Peyer's patch (tissue), 4 donors: ENCODE measurements at regions not wholly inside any gene's neighbourhood (a gene's known extent, or its start where the extent isn't known, plus 50 kb on each side); places are given as distances from the start of the nearest gene placed in this dataset.

Source experiments
- DNase-seq, 3 donors: peaks; one replicate each; pipeline ENCODE4 v3.0.0-alpha.2; 2017 to 2019
- H3K27ac ChIP-seq, 4 donors: fragments of 200-600 bp; sonication (generic); one replicate each; pipeline ENCODE4 v1.5.1; 2016 to 2019
- H3K27me3 ChIP-seq, 2 donors: fragments of 200-600 bp; sonication (generic); one replicate each; pipeline ENCODE4 v1.5.1; 2019
- H3K36me3 ChIP-seq, 3 donors: fragments of 200-600 bp; sonication (generic); one replicate each; pipeline ENCODE4 v1.5.1; 2016 to 2019
- H3K4me1 ChIP-seq, 4 donors: fragments of 200-600 bp; sonication (generic); one replicate each; pipeline ENCODE4 v1.5.1; 2016 to 2019
- H3K4me3 ChIP-seq, 4 donors: fragments of 200-600 bp; sonication (generic); 1 replicate in 3 of 4; 2 replicates in 1 of 4; pipeline ENCODE4 v1.5.1; 2016 to 2019; ENCODE audit warnings: mild to moderate bottlenecking in 1 of 4
- H3K9me3 ChIP-seq, 4 donors: fragments of 200-600 bp; sonication (generic); one replicate each; pipeline ENCODE4 v1.5.1; 2016 to 2019; ENCODE audit warnings: mild to moderate bottlenecking in 1 of 4
- POLR2A ChIP-seq, 2 donors: fragments of 450-650 bp; IDR thresholded peaks; one replicate each; pipeline ENCODE4 v1.5.1; 2017; ENCODE audit warnings: antibody characterized with exemption in 2 of 2, mild to moderate bottlenecking in 2 of 2, moderate library complexity in 2 of 2
- TF ChIP-seq, protein P1 (sequence below), 6 experiments: fragments of 450-650 bp in 4 of 6; fragments of 200-600 bp in 2 of 6; sonication (generic) in 1 of 6; IDR thresholded peaks; one replicate each; pipeline ENCODE4 v1.5.1; 2017 to 2019; ENCODE audit warnings: antibody characterized with exemption in 6 of 6, mild to moderate bottlenecking in 3 of 6, moderate library complexity in 1 of 6

DNA sequence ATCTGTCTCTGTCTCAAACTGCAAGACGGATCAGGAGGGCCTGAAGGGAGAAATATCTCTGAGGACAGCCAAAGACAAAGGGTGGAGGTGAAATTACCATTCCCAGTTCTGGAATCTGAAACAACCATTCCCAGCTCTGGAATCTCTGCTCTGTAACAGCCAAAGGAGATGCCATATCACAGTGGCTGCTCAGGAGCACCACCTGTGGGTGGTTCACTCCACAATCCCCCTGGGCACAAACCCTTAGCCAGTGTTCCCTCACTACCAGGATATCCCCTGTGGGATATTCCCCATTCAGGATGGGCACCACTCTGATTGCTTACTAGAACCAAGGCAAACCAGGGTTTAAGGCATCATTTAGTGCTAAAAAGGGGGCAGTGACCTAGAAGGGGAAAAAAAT, 199.0 kb downstream of the HTR7 start:
- no peak for DNase-seq
- H3K36me3 ChIP-seq, result no peaks in the 10 kb centered on the region
- H3K27me3 ChIP-seq, result no peaks in the 10 kb centered on the region
- no peaks in the 10 kb centered on the region for H3K9me3 ChIP-seq
- H3K4me3 ChIP-seq, result no peak overlapping the region
- TF ChIP-seq POLR2A (IDR thresholded peaks at IDR 0.05), result no peak
- TF ChIP-seq, protein P1, sequence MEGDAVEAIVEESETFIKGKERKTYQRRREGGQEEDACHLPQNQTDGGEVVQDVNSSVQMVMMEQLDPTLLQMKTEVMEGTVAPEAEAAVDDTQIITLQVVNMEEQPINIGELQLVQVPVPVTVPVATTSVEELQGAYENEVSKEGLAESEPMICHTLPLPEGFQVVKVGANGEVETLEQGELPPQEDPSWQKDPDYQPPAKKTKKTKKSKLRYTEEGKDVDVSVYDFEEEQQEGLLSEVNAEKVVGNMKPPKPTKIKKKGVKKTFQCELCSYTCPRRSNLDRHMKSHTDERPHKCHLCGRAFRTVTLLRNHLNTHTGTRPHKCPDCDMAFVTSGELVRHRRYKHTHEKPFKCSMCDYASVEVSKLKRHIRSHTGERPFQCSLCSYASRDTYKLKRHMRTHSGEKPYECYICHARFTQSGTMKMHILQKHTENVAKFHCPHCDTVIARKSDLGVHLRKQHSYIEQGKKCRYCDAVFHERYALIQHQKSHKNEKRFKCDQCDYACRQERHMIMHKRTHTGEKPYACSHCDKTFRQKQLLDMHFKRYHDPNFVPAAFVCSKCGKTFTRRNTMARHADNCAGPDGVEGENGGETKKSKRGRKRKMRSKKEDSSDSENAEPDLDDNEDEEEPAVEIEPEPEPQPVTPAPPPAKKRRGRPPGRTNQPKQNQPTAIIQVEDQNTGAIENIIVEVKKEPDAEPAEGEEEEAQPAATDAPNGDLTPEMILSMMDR (IDR thresholded peaks at IDR 0.05), result no peak
- H3K27ac ChIP-seq, result no peak overlapping the region
- no peaks in the 10 kb centered on the region for H3K4me1 ChIP-seq

DNA sequence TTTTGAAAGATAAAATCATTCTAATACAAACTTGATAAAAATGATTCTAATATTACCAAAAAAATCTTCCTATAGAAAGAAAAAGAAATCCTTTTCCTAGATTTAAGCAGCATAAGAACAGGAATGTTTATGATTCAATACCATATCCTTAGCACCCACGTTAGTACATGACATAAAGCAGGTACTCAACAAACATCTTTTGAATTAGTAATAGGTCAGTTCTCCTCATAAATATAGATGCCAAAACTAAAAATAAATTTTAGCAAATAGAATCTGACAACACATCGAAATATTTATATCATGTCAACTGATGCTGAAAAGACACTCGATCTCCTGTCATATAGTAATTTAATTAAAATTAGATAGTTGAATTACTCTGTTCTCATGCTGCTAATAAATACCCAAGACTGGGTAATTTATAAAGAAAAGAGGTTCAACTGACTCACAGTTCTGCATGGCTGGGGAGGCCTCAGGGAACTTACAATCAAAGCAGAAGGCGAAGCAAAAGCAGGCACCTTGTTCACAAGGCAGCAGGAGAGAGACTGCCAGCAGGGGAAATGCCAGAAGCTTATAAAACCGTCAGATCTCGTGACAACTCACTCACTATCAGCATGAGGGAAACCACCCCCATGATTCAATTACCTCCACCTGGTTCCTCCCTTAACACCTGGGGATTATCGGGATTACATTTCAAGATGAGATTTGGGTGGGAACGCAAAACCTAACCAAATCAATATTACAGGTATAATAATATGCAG, 191.8 kb downstream of the HTR7 start:
- Histone ChIP-seq H3K9me3 (no peaks in the 10 kb centered on the region), H3K27me3 (no peaks in the 10 kb centered on the region), H3K4me1 (no peaks in the 10 kb centered on the region), H3K27ac (no peak overlapping the region), H3K4me3 (no peak overlapping the region), H3K36me3 (no peaks in the 10 kb centered on the region)
- no peak for DNase-seq
- TF ChIP-seq POLR2A (IDR thresholded peaks at IDR 0.05), result no peak
- TF ChIP-seq, protein P1 (IDR thresholded peaks at IDR 0.05), result no peak

DNA sequence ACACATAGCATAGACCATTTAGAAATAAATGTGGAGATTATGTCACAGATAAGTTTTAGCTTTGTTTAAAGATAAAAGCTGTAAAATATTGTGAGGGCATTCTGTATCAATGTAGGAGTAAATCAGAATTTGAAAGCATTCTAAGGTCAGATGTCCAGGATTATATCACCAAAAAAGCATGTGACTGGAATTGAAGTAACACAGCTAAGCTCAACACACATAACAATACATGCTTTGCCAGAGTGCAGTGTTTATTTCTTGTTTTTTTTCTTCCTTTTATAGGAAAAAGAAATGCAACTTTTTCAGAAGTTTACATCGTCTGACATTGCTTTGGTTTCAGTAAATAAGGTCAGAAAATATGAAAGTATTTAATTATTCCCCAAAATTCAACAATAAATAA, 183.4 kb downstream of the HTR7 start:
- no peaks in the 10 kb centered on the region for H3K36me3 ChIP-seq
- TF ChIP-seq, protein P1 (IDR thresholded peaks at IDR 0.05), result no peak
- no peak for TF ChIP-seq POLR2A (IDR thresholded peaks at IDR 0.05)

DNA sequence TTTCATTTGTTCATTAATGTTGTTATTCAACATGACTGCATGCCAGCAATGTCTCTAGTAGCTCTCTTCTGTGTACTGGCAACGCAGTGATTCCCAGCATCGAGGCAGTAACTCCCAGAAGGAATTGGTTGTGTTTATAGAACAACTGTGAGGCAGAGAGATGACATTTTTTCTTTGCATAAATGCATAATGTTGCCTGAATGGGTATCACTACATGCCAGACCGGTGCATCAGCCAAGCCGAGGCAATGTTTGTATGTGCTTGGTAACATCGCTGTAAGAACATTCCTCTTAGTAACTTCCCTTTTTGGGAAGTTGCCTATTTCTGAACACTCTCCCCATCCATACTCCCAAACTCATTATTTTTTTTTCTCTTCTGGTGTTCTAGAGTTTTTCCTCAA, 182.9 kb downstream of the HTR7 start:
- H3K27ac ChIP-seq, result no peak overlapping the region
- H3K4me1 ChIP-seq, result no peaks in the 10 kb centered on the region
- no peaks in the 10 kb centered on the region for H3K36me3 ChIP-seq
- TF ChIP-seq POLR2A (IDR thresholded peaks at IDR 0.05), result no peak
- TF ChIP-seq, protein P1 (IDR thresholded peaks at IDR 0.05), result no peak
- DNase-seq, result no peak
- H3K27me3 ChIP-seq, result no peaks in the 10 kb centered on the region
- H3K4me3 ChIP-seq, result no peak overlapping the region
- H3K9me3 ChIP-seq, result no peaks in the 10 kb centered on the region

More for the DNA sequence above, 183.4 kb downstream of the HTR7 start:
- no peak overlapping the region for H3K27ac ChIP-seq
- no peaks in the 10 kb centered on the region for H3K4me1 ChIP-seq
- DNase-seq, result no peak
- H3K9me3 ChIP-seq, result no peaks in the 10 kb centered on the region
- H3K27me3 ChIP-seq, result no peaks in the 10 kb centered on the region
- H3K4me3 ChIP-seq, result no peak overlapping the region

DNA sequence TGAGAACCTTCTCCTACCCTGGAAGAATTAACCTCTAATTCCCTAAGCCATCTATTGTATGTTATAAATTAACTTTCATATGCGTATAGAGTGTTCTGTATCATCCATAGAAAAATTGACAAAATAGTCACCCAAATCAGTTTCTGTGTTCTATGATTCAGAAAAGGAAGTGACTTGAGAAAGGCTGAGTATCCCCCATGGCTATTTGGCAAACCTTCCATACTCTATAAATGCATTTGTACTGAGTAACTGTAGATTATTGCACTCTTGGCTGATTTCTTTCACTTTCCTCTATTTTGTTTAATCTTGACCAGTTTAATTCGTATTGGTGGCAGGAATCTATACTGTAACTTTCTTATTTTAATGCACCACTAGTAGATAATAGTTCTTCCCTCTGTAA, 182.2 kb downstream of the HTR7 start:
- H3K4me3 ChIP-seq, result no peak overlapping the region
- H3K27me3 ChIP-seq, result no peaks in the 10 kb centered on the region
- H3K4me1 ChIP-seq, result no peaks in the 10 kb centered on the region
- TF ChIP-seq, protein P1 (IDR thresholded peaks at IDR 0.05), result no peak
- TF ChIP-seq POLR2A (IDR thresholded peaks at IDR 0.05), result no peak
- H3K27ac ChIP-seq, result no peak overlapping the region
- H3K36me3 ChIP-seq, result no peaks in the 10 kb centered on the region
- H3K9me3 ChIP-seq, result no peaks in the 10 kb centered on the region
- no peak for DNase-seq
